CD4-positive, alpha-beta T cell treated with Interleukin-15 for 1 hour (primary cell): ENCODE measurements at regions not wholly inside any gene's neighbourhood (a gene's known extent, or its start where the extent isn't known, plus 50 kb on each side); places are given as distances from the start of the nearest gene placed in this dataset.
"Not testable (repeated sequence)": the region's sequence is repeated elsewhere in the genome, so short reads cannot be mapped to it uniquely, and the experiment has no call there.

Source experiments
- DNase-seq: peaks from one replicate; pipeline ENCODE4 v3.0.0-alpha.2; 2020

- no peak for DNase-seq
Measured at GRCh38 chrX:140318296-140318695, 186.6 kb downstream of the SOX3 start.

GRCh38 chrX:140317462-140317861, 187.4 kb downstream of the SOX3 start:
- no peak for DNase-seq

- no peak for DNase-seq
Measured at GRCh38 chrX:140298960-140299825, 205.7 kb downstream of the SOX3 start.

- no peak for DNase-seq
Measured at GRCh38 chrX:140297273-140297672, 207.6 kb downstream of the SOX3 start.

- DNase-seq = no peak
Measured at GRCh38 chrX:140292961-140293360, 211.9 kb downstream of the SOX3 start.

- DNase-seq = no peak
Measured at GRCh38 chrX:140292188-140292587, 212.7 kb downstream of the SOX3 start.

- no peak for DNase-seq
Measured at GRCh38 chrX:140274811-140275525, 229.9 kb downstream of the SOX3 start.

- no peak for DNase-seq
Measured at GRCh38 chrX:140273921-140274320, 230.9 kb downstream of the SOX3 start.

GRCh38 chrX:140250391-140250790, 254.5 kb downstream of the SOX3 start:
- DNase-seq = no peak

GRCh38 chrX:140249088-140249487, 255.8 kb downstream of the SOX3 start:
- no peak for DNase-seq

- no peak for DNase-seq
Measured at GRCh38 chrX:140229191-140229590, 263.9 kb upstream of the CXorf66 start.

- not testable (repeated sequence) for DNase-seq
Measured at GRCh38 chrX:140226037-140226436, 260.7 kb upstream of the CXorf66 start.

GRCh38 chrX:140215894-140216293, 250.6 kb upstream of the CXorf66 start:
- DNase-seq = not testable (repeated sequence)

GRCh38 chrX:140214518-140214917, 249.2 kb upstream of the CXorf66 start:
- not testable (repeated sequence) for DNase-seq

GRCh38 chrX:140206657-140207056, 241.3 kb upstream of the CXorf66 start:
- no peak for DNase-seq

GRCh38 chrX:140190441-140191108, 225.3 kb upstream of the CXorf66 start:
- DNase-seq = no peak

- DNase-seq = no peak
Measured at GRCh38 chrX:140180585-140180984, 215.3 kb upstream of the CXorf66 start.

GRCh38 chrX:140177821-140178220, 212.5 kb upstream of the CXorf66 start:
- no peak for DNase-seq

- DNase-seq = no peak
Measured at GRCh38 chrX:140172401-140172800, 207.1 kb upstream of the CXorf66 start.

GRCh38 chrX:140167551-140167950, 202.2 kb upstream of the CXorf66 start:
- no peak for DNase-seq

- DNase-seq = no peak
Measured at GRCh38 chrX:140165849-140166248, 200.5 kb upstream of the CXorf66 start.

- no peak for DNase-seq
Measured at GRCh38 chrX:140164391-140164790, 199.1 kb upstream of the CXorf66 start.

- no peak for DNase-seq
Measured at GRCh38 chrX:140163371-140164159, 198.2 kb upstream of the CXorf66 start.
